Heart left ventricle (tissue), 16 donors: ENCODE measurements at regions not wholly inside any gene's neighbourhood (a gene's known extent, or its start where the extent isn't known, plus 50 kb on each side); places are given as distances from the start of the nearest gene placed in this dataset.

Experiments
- ATAC-seq, 4 donors: fragments of 200-7000 bp; cut with Tn5 transposase; one replicate each; pipeline ENCODE4 v1.9.1; 2020 to 2022; ENCODE audit warnings: moderate library complexity in 4 of 4, mild to moderate bottlenecking in 3 of 4, moderate number of reproducible peaks in 1 of 4
- DNase-seq, 5 donors: peaks; one replicate each; pipeline ENCODE4 v3.0.0-alpha.2; 2020
- H3K27ac ChIP-seq, 12 donors: fragments of 200-600 bp; sonication (generic) in 4 of 12; one replicate each; pipeline versions ENCODE4 v1.5.0 to v1.8.0; 2016 to 2022; ENCODE audit warnings: mild to moderate bottlenecking in 2 of 12
- H3K27me3 ChIP-seq, 9 donors: fragments of 200-600 bp; sonication (generic) in 2 of 9; one replicate each; pipeline versions ENCODE4 v1.5.1 to v1.8.0; 2016 to 2022; ENCODE audit warnings: mild to moderate bottlenecking in 3 of 9
- H3K36me3 ChIP-seq, 9 donors: fragments of 200-600 bp; sonication (generic) in 2 of 9; one replicate each; pipeline versions ENCODE4 v1.5.0 to v1.8.0; 2018 to 2022; ENCODE audit warnings: mild to moderate bottlenecking in 2 of 9
- H3K4me1 ChIP-seq, 12 donors: fragments of 200-600 bp; sonication (generic) in 4 of 12; one replicate each; pipeline versions ENCODE4 v1.5.0 to v1.8.0; 2016 to 2022; ENCODE audit warnings: mild to moderate bottlenecking in 3 of 12
- H3K4me3 ChIP-seq, 12 donors: fragments of 200-600 bp; sonication (generic) in 4 of 12; one replicate each; pipeline versions ENCODE4 v1.5.0 to v1.8.0; 2017 to 2022; ENCODE audit warnings: mild to moderate bottlenecking in 9 of 12, moderate library complexity in 4 of 12
- H3K9me3 ChIP-seq, 12 donors: fragments of 200-600 bp; sonication (generic) in 4 of 12; one replicate each; pipeline versions ENCODE4 v1.5.0 to v1.8.0; 2016 to 2022; ENCODE audit warnings: mild to moderate bottlenecking in 1 of 12
- CTCF ChIP-seq, 12 donors: fragments of 200-600 bp; sonication (generic) in 4 of 12; IDR thresholded peaks; one replicate each; pipeline versions ENCODE4 v1.5.0 to v1.8.0; 2018 to 2022; ENCODE audit warnings: antibody characterized with exemption in 12 of 12, mild to moderate bottlenecking in 5 of 12
- POLR2A ChIP-seq, 2 donors: fragments of 450-650 bp; IDR thresholded peaks; one replicate each; pipeline ENCODE4 v1.6.1; 2017; ENCODE audit warnings: antibody characterized with exemption in 2 of 2, mild to moderate bottlenecking in 2 of 2, moderate library complexity in 2 of 2
- WGBS, 4 donors: extraction: QIAGEN DNeasy Blood & Tissue Kit in 2 of 4; methylation state at CpG; one replicate each; pipeline versions ENCODE4 v1.1.5 to v1.1.7; 2013 to 2018; 5-methylcytosine and 5-hydroxymethylcytosine counted together
- intact Hi-C, 10 donors: fragments of 100-400 bp; cut with DNase I; formaldehyde crosslinking; loops; one replicate each; pipeline versions ENCODE4 v1.11.1 to v1.14.2; 2022
- donor health status: ischemic (EF 13 %, LVEDD 7.1; RV severe dilation, severe dysfunction).
- donor health status: healthy with polysubstance abuse.
- donor health status: DM: no; HTN: yes; CAD: no.
- donor health status: DM: no; HTN: no; CAD: no.
- donor health status: ischemic (EF 25% LVEDD 6.9; RV normal size, moderate dysfunction).
- donor health status: ischemic (EF 25% LVEDD 5.7; RV mildly dilated, moderate dysfunction).
- donor health status: healthy.
- donor health status: DM: yes; HTN: yes; CAD: no.
- donor health status: ischemic (EF 35%, LVEDD 5.7; RV mildly dilated, moderate dysfunction).
- donor health status: nonischemic (EF 11% LVEDD 7.7; RV severe dilation, severe dysfunction).
- donor health status: DM: yes; HTN: yes; CAD: no.
- donor health status: PGD.
- donor health status: ischemic (EF 29% LVEDD 5.4; RV normal size, mild dysfunction).
- donor health status: nonischemic (EF 23%, LVEDD 6.1; RV moderate dilation, normal function).

- Histone ChIP-seq H3K4me3 (no peak overlapping the region), H3K27me3 (peaks cover 0 to 25% (median 6%) of the 10 kb centered on the region in 9 donors), H3K4me1 (no peaks in the 10 kb centered on the region), H3K36me3 (no peaks in the 10 kb centered on the region), H3K9me3 (peaks cover 0 to 13% (median 4%) of the 10 kb centered on the region in 12 donors), H3K27ac (no peak overlapping the region)
- no peak for ATAC-seq
- 48 to 59% (median 55%) methylated on average over 2 of the region's 2 CpGs for WGBS, 4 donors
- intact Hi-C loops, result no loop called here
- no peak for DNase-seq
- TF ChIP-seq POLR2A (IDR thresholded peaks at IDR 0.05) (no peak), CTCF (IDR thresholded peaks at IDR 0.05) (no peak)
Observed at GRCh38 chr9:34802916-34803315, 93.0 kb upstream of the CCL21 start.

GRCh38 chr9:34797367-34797766 is 87.4 kb upstream of the CCL21 start:
- Histone ChIP-seq H3K27me3 (peaks cover 0 to 28% (median 0%) of the 10 kb centered on the region in 9 donors), H3K9me3 (no peaks in the 10 kb centered on the region), H3K27ac (no peak overlapping the region), H3K4me3 (no peak overlapping the region), H3K36me3 (no peaks in the 10 kb centered on the region), H3K4me1 (no peaks in the 10 kb centered on the region)
- TF ChIP-seq CTCF (IDR thresholded peaks at IDR 0.05), result no peak
- no peak for TF ChIP-seq POLR2A (IDR thresholded peaks at IDR 0.05)
- intact Hi-C loops, result loop anchor here in 1 of 10 donors (10.0 kb wide), 1 partner anchor 63 kb away; no protein-coding TSS in a partner anchor
- DNase-seq, result no peak
- 65 to 77% (median 73%) methylated on average over 14 of the region's 14 CpGs for WGBS, 4 donors
- ATAC-seq, result no peak

GRCh38 chr9:34796924-34797323 is 87.0 kb upstream of the CCL21 start:
- no peak for DNase-seq
- Histone ChIP-seq H3K36me3 (no peaks in the 10 kb centered on the region), H3K27ac (no peak overlapping the region), H3K4me3 (no peak overlapping the region), H3K9me3 (no peaks in the 10 kb centered on the region), H3K27me3 (peaks cover 0 to 28% (median 0%) of the 10 kb centered on the region in 9 donors), H3K4me1 (no peaks in the 10 kb centered on the region)
- no peak for ATAC-seq
- intact Hi-C loops, result loop anchor here in 1 of 10 donors (10.0 kb wide), 1 partner anchor 62 kb away; no protein-coding TSS in a partner anchor
- no peak for TF ChIP-seq POLR2A (IDR thresholded peaks at IDR 0.05)
- no peak for TF ChIP-seq CTCF (IDR thresholded peaks at IDR 0.05)
- WGBS, 4 donors, result 12 to 24% (median 19%) methylated on average over 7 of the region's 7 CpGs

GRCh38 chr9:34793428-34793827 is 83.5 kb upstream of the CCL21 start:
- no peaks in the 10 kb centered on the region for H3K4me1 ChIP-seq
- H3K4me3 ChIP-seq, result no peak overlapping the region
- no peak for TF ChIP-seq CTCF (IDR thresholded peaks at IDR 0.05)
- TF ChIP-seq POLR2A (IDR thresholded peaks at IDR 0.05), result no peak
- no peaks in the 10 kb centered on the region for H3K36me3 ChIP-seq
- no peak for ATAC-seq
- WGBS, 4 donors, result 61 to 69% (median 67%) methylated on average over 2 of the region's 2 CpGs
- intact Hi-C loops, result loop anchor here in 1 of 10 donors (10.0 kb wide), 1 partner anchor 59 kb away; no protein-coding TSS in a partner anchor
- no peak for DNase-seq
- H3K27me3 ChIP-seq, result peaks cover 0 to 25% (median 0%) of the 10 kb centered on the region in 9 donors
- H3K27ac ChIP-seq, result no peak overlapping the region
- no peaks in the 10 kb centered on the region for H3K9me3 ChIP-seq
